ENCODE measurements at regions not wholly inside any gene's neighbourhood (a gene's known extent, or its start where the extent isn't known, plus 50 kb on each side); places are given as distances from the start of the nearest gene placed in this dataset.
"Not testable (repeated sequence)": the region's sequence is repeated elsewhere in the genome, so short reads cannot be mapped to it uniquely, and the experiment has no call there.

GRCh38 chr10:45056806-45057205 is 56.1 kb downstream of the ZNF22 start:
- DNase-seq (ENCODE audit: insufficient read length, low spot score); FAIRE-seq: not testable (repeated sequence)

DNA sequence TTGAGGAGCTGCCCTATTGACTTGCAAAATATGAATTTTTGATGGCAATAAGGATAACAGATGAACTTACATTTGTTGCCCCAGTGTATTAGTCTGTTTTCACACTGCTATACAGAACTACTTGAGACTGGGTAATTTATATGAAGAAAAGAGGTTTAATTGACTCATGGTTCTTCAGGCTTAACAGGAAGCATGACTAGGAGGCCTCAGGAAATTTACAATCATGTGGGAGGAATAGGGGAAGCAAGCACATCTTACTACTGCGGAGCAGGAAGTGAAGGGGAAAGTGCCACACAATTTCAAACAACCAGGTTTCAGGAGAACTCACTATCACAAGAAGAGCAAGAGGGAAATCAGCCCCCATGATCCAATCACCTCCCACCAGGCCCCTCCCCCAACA is 57.9 kb downstream of the ZNF22 start:
- DNase-seq (ENCODE audit: insufficient read length, low spot score): no peak
- no peak for FAIRE-seq

- no peak for FAIRE-seq
- DNase-seq (ENCODE audit: insufficient read length, low spot score): no peak
These were observed 58.4 kb downstream of the ZNF22 start for GRCh38 chr10:45058992-45059561.

DNA sequence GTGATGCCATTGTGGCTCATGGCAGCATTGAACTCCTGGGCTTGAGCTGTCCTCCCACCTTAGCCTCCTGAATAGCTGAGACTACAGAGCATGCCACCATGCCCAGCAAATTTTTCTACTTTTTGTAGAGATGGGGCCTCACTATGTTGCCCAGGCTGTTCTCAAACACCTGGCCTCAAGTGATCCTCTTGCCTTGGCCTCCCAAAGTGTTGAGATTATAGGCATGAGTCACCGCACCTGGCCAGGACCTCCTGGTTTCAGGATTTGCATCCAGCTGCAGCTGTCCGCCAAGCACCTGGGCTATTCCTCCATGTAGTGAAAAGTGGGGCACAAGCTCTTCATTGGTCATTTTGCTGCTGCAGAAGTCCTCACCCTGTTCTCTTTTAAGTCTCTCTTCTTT is 58.9 kb downstream of the ZNF22 start:
- FAIRE-seq: no peak
- no peak for DNase-seq (ENCODE audit: insufficient read length, low spot score)

GRCh38 chr10:45061982-45062381 is 61.3 kb downstream of the ZNF22 start:
- DNase-seq (ENCODE audit: insufficient read length, low spot score) (no peak), FAIRE-seq (no peak)

- no peak for DNase-seq (ENCODE audit: insufficient read length, low spot score)
- no peak for FAIRE-seq
These were observed 63.0 kb downstream of the ZNF22 start for GRCh38 chr10:45063591-45064231.

DNA sequence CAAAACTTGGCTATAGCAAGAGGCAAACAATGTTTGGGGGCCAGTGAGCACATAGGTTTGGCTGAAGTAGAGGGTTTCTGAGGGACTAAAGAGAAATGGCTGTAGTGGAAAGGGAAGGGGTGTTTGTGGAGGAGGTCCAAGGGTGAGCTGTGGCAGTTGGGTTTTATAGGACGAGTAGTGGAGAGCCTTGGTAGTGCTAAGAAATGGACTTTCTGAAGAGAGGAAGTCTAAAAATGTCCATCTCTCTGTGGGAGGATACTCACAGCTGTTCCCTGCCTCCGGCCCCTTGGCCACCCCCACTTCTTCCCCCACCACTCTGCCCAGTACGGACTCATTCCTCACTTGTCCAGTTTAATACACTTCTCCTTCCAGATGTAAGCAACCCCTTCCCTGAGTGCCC is 64.3 kb downstream of the ZNF22 start:
- FAIRE-seq: no peak

DNA sequence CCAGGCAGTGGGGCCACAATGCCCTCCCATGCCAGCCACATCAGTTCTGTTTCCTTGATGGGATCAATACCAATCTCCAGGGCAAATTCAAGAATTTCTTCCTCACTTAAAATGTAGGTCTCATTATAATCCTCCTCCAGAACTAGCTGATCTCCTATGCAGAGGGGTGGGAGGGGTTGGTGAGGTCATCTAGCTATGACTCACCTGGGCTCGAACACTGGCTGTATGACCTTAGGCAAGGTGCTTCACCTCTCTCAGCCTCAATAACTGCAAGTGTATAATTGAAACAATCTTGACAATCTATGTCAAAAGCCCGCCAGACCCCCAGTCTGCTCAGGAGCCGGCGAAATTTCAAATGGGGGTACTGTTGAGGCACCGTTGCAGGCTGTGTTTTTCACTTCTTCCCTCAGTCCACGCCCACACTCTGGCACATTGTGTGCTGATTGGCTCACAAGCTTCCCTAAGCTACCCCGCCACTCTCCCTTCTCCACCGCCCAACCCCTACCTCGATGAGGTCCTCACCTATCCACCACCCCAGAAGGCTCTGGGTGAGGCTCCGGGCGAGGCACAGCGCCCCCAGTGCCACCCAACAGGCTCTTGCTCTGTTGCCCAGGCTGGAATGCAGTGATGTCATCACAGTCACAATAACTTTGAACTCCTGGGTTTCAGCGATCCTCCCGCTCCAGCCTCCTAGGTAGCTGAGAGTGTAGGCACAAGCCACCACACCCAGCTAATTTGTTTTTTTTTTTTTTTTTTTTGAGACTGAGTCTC is 70.5 kb downstream of the ZNF22 start:
- FAIRE-seq (no peak), DNase-seq (ENCODE audit: insufficient read length, low spot score) (no peak)

More for the DNA sequence above, 64.3 kb downstream of the ZNF22 start:
- DNase-seq (ENCODE audit: insufficient read length, low spot score): no peak

GRCh38 chr10:45075216-45075615 is 74.5 kb downstream of the ZNF22 start:
- FAIRE-seq: no peak
- no peak for DNase-seq (ENCODE audit: insufficient read length, low spot score)

GRCh38 chr10:45075826-45076380 is 75.2 kb downstream of the ZNF22 start:
- no peak for DNase-seq (ENCODE audit: insufficient read length, low spot score)
- FAIRE-seq: no peak

DNA sequence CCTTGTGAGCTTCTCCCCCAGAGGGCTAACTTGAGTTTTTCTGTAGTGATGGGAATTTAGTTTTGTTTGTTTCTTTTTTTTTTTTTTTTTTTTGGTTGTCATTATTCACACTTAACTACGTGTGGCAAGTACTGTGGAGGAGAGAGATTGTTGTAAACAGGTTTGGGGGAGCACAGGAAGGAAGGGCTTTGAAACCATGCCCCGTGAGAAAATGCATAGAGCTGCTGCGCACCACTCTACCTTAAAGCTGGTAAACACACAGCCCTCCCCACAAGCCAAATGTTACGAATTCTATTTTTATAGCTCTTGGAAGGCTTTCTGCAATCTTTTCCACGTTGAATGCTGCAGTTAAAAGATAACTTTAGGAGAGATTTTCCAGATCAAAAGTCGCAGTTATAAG is 76.2 kb downstream of the ZNF22 start:
- no peak for DNase-seq (ENCODE audit: insufficient read length, low spot score)
- FAIRE-seq: no peak

GRCh38 chr10:45080331-45080730 is 79.6 kb downstream of the ZNF22 start:
- no peak for DNase-seq (ENCODE audit: insufficient read length, low spot score)
- FAIRE-seq: no peak

- DNase-seq (ENCODE audit: insufficient read length, low spot score) (no peak), FAIRE-seq (no peak)
These were observed 81.5 kb downstream of the ZNF22 start for GRCh38 chr10:45082176-45082575.

- FAIRE-seq (no peak), DNase-seq (ENCODE audit: insufficient read length, low spot score) (no peak)
These were observed 91.2 kb downstream of the ZNF22 start for GRCh38 chr10:45091968-45092367.

GRCh38 chr10:45093945-45094344 is 93.2 kb downstream of the ZNF22 start:
- no peak for DNase-seq (ENCODE audit: insufficient read length, low spot score)
- no peak for FAIRE-seq

GRCh38 chr10:45095286-45095685 is 94.6 kb downstream of the ZNF22 start:
- no peak for DNase-seq (ENCODE audit: insufficient read length, low spot score)
- no peak for FAIRE-seq

DNA sequence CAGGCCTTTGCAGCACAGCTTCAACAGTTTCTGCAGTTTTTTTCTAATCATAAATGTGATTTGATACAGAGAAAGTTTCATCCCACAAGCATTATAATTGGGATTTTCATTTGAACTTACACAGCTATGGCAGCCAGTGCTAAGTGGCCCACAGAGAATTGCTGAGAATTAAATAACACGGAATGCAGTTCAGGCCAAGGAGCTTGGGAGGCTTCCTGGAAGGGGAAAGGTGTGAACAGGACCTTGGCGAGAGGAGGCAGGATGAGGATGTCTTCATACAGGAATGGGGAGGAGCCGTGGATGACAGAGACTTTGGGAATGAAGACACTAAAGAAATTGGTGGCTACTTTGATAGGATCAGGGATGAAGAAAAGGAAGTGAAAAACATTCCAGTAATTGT is 95.3 kb downstream of the ZNF22 start:
- DNase-seq (ENCODE audit: insufficient read length, low spot score): no peak
- FAIRE-seq: no peak

DNA sequence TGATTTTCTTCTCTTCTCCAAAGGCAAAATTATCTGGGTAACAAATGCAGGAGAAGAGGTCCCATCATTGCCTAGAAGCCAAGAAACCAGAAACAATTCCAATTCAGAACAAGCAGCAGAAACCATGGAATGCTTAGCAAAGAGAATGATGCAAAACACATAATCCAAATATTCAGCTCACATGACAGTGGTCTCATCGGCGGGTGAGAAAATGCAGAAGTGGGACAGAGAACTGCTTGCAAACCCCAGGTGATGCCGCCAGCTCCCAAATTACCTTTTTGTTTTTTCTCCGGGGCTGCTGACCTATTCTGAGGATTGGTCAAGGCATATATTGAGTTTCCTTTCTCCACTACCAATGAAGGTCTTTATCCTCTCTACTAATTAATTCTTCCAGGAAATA is 99.7 kb downstream of the ZNF22 start:
- DNase-seq (ENCODE audit: insufficient read length, low spot score) (no peak), FAIRE-seq (no peak)

- no peak for FAIRE-seq
These were observed 104.0 kb downstream of the ZNF22 start for GRCh38 chr10:45104674-45105073.

GRCh38 chr10:45105309-45105708 is 104.6 kb downstream of the ZNF22 start:
- DNase-seq (ENCODE audit: insufficient read length, low spot score); FAIRE-seq: not testable (repeated sequence)

More at GRCh38 chr10:45104674-45105073, 104.0 kb downstream of the ZNF22 start:
- DNase-seq (ENCODE audit: insufficient read length, low spot score): no peak

GRCh38 chr10:45106236-45106856 is 105.6 kb downstream of the ZNF22 start:
- DNase-seq (ENCODE audit: insufficient read length, low spot score) (no peak), FAIRE-seq (no peak)

Measured in GM19239 (cell line).